22Rv1 (cell line): ENCODE measurements at regions not wholly inside any gene's neighbourhood (a gene's known extent, or its start where the extent isn't known, plus 50 kb on each side); places are given as distances from the start of the nearest gene placed in this dataset.

ENCODE experiments used
- ZFX ChIP-seq: fragments of 450-650 bp; IDR thresholded peaks from 2 replicates; pipeline ENCODE4 v1.6.1; 2017; ENCODE audit warnings: antibody characterized with exemption, borderline replicate concordance
- TF ChIP-seq, protein P1 (sequence below): fragments of 450-650 bp; IDR thresholded peaks from 2 replicates; pipeline ENCODE4 v1.5.1; 2017; ENCODE audit warnings: mild to moderate bottlenecking

DNA sequence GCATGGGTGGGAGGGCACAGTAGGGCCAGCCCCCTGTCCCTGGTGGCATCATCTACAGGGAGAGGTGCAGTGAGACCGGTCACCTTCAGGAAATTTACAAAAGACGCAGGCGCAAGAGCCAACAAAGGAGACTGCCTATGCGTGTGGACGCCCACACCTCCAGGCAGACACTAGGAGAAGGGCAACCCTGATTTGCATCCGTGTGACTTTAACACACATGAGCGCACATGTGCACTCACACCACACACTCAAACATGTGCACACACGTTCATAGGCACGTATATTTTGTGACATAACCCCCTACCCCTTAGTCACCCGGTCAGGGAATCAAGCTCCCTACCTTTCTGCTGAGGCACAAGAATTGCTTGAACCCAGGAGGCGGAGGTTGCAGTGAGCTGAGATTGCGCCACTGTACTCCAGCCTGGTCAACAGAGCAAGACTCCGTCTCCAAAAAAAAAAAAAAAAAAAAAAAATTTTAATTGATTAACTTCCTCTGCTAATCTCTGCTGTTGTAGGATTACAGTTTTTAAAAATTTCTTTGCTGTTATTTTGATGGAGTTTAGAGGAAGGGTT is 84.7 kb upstream of the SLC25A33 start:
- TF ChIP-seq, protein P1, sequence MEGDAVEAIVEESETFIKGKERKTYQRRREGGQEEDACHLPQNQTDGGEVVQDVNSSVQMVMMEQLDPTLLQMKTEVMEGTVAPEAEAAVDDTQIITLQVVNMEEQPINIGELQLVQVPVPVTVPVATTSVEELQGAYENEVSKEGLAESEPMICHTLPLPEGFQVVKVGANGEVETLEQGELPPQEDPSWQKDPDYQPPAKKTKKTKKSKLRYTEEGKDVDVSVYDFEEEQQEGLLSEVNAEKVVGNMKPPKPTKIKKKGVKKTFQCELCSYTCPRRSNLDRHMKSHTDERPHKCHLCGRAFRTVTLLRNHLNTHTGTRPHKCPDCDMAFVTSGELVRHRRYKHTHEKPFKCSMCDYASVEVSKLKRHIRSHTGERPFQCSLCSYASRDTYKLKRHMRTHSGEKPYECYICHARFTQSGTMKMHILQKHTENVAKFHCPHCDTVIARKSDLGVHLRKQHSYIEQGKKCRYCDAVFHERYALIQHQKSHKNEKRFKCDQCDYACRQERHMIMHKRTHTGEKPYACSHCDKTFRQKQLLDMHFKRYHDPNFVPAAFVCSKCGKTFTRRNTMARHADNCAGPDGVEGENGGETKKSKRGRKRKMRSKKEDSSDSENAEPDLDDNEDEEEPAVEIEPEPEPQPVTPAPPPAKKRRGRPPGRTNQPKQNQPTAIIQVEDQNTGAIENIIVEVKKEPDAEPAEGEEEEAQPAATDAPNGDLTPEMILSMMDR = no peak
- no peak for TF ChIP-seq ZFX
